ENCODE measurements at regions not wholly inside any gene's neighbourhood (a gene's known extent, or its start where the extent isn't known, plus 50 kb on each side); places are given as distances from the start of the nearest gene placed in this dataset.

GRCh38 chr5:158140120-158140731, 281.3 kb upstream of the CLINT1 start:
- no peak overlapping the region for H3K4me3 Mint-ChIP-seq
- DNase-seq (ENCODE audit: low spot score in 2 of 2): no peak
- no peaks in the 10 kb centered on the region for H3K4me1 Mint-ChIP-seq
- no peak for ATAC-seq
- H3K9me3 Mint-ChIP-seq: no peaks in the 10 kb centered on the region
- no peak overlapping the region for H3K27ac Mint-ChIP-seq
- no peaks in the 10 kb centered on the region for H3K36me3 Mint-ChIP-seq

GRCh38 chr5:158139161-158139560, 280.2 kb upstream of the CLINT1 start:
- no peaks in the 10 kb centered on the region for H3K4me1 Mint-ChIP-seq
- H3K9me3 Mint-ChIP-seq: no peaks in the 10 kb centered on the region
- no peak overlapping the region for H3K27ac Mint-ChIP-seq
- no peak overlapping the region for H3K4me3 Mint-ChIP-seq
- DNase-seq (ENCODE audit: low spot score in 2 of 2) (no peak), ATAC-seq (no peak)
- H3K36me3 Mint-ChIP-seq: no peaks in the 10 kb centered on the region

GRCh38 chr5:158135682-158136179, 276.8 kb upstream of the CLINT1 start:
- Mint-ChIP-seq H3K4me3 (no peak overlapping the region), H3K4me1 (no peaks in the 10 kb centered on the region), H3K9me3 (no peaks in the 10 kb centered on the region), H3K36me3 (no peaks in the 10 kb centered on the region), H3K27ac (no peak overlapping the region)
- DNase-seq (ENCODE audit: low spot score in 2 of 2): no peak
- ATAC-seq: no peak

- Mint-ChIP-seq H3K4me3 (no peak overlapping the region), H3K27ac (no peak overlapping the region), H3K9me3 (no peaks in the 10 kb centered on the region), H3K4me1 (no peaks in the 10 kb centered on the region), H3K36me3 (no peaks in the 10 kb centered on the region)
- ATAC-seq (no peak), DNase-seq (ENCODE audit: low spot score in 2 of 2) (no peak)
These were observed 274.4 kb upstream of the CLINT1 start for GRCh38 chr5:158133369-158133768.

GRCh38 chr5:158127536-158127935, 268.6 kb upstream of the CLINT1 start:
- no peak overlapping the region for H3K4me3 Mint-ChIP-seq
- DNase-seq (ENCODE audit: low spot score in 2 of 2) (no peak), ATAC-seq (no peak)
- H3K36me3 Mint-ChIP-seq: no peaks in the 10 kb centered on the region
- no peaks in the 10 kb centered on the region for H3K4me1 Mint-ChIP-seq
- no peaks in the 10 kb centered on the region for H3K9me3 Mint-ChIP-seq
- H3K27ac Mint-ChIP-seq: no peak overlapping the region

- Mint-ChIP-seq H3K4me1 (no peaks in the 10 kb centered on the region), H3K9me3 (no peaks in the 10 kb centered on the region), H3K4me3 (no peak overlapping the region), H3K27ac (no peak overlapping the region), H3K36me3 (no peaks in the 10 kb centered on the region)
- ATAC-seq (no peak), DNase-seq (ENCODE audit: low spot score in 2 of 2) (no peak)
These were observed 267.8 kb upstream of the CLINT1 start for GRCh38 chr5:158126442-158127405.

GRCh38 chr5:158124606-158125316, 265.8 kb upstream of the CLINT1 start:
- no peak for DNase-seq (ENCODE audit: low spot score in 2 of 2)
- H3K27ac Mint-ChIP-seq: no peak overlapping the region
- no peaks in the 10 kb centered on the region for H3K9me3 Mint-ChIP-seq
- H3K36me3 Mint-ChIP-seq: no peaks in the 10 kb centered on the region
- no peaks in the 10 kb centered on the region for H3K4me1 Mint-ChIP-seq
- no peak for ATAC-seq
- H3K4me3 Mint-ChIP-seq: no peak overlapping the region

GRCh38 chr5:158123595-158123994, 264.6 kb upstream of the CLINT1 start:
- DNase-seq (ENCODE audit: low spot score in 2 of 2) (no peak), ATAC-seq (peak; percentile 19)
- Mint-ChIP-seq H3K4me3 (no peak overlapping the region), H3K4me1 (no peaks in the 10 kb centered on the region), H3K36me3 (no peaks in the 10 kb centered on the region), H3K9me3 (no peaks in the 10 kb centered on the region), H3K27ac (no peak overlapping the region)

GRCh38 chr5:158121678-158122077, 262.7 kb upstream of the CLINT1 start:
- H3K9me3 Mint-ChIP-seq: no peaks in the 10 kb centered on the region
- no peak for ATAC-seq
- no peaks in the 10 kb centered on the region for H3K36me3 Mint-ChIP-seq
- DNase-seq (ENCODE audit: low spot score in 2 of 2): no peak
- H3K4me1 Mint-ChIP-seq: no peaks in the 10 kb centered on the region
- no peak overlapping the region for H3K27ac Mint-ChIP-seq
- H3K4me3 Mint-ChIP-seq: no peak overlapping the region

- Mint-ChIP-seq H3K36me3 (no peaks in the 10 kb centered on the region), H3K27ac (no peak overlapping the region), H3K9me3 (no peaks in the 10 kb centered on the region), H3K4me3 (no peak overlapping the region), H3K4me1 (no peaks in the 10 kb centered on the region)
- ATAC-seq (no peak), DNase-seq (ENCODE audit: low spot score in 2 of 2) (no peak)
These were observed 261.8 kb upstream of the CLINT1 start for GRCh38 chr5:158120760-158121159.

GRCh38 chr5:158119961-158120723, 261.2 kb upstream of the CLINT1 start:
- no peak overlapping the region for H3K27ac Mint-ChIP-seq
- no peak overlapping the region for H3K4me3 Mint-ChIP-seq
- no peaks in the 10 kb centered on the region for H3K36me3 Mint-ChIP-seq
- DNase-seq (ENCODE audit: low spot score in 2 of 2): no peak
- no peaks in the 10 kb centered on the region for H3K9me3 Mint-ChIP-seq
- no peak for ATAC-seq
- no peaks in the 10 kb centered on the region for H3K4me1 Mint-ChIP-seq

- H3K36me3 Mint-ChIP-seq: no peaks in the 10 kb centered on the region
- H3K4me1 Mint-ChIP-seq: no peaks in the 10 kb centered on the region
- H3K27ac Mint-ChIP-seq: no peak overlapping the region
- no peak overlapping the region for H3K4me3 Mint-ChIP-seq
- no peaks in the 10 kb centered on the region for H3K9me3 Mint-ChIP-seq
- DNase-seq (ENCODE audit: low spot score in 2 of 2) (no peak), ATAC-seq (no peak)
These were observed 258.7 kb upstream of the CLINT1 start for GRCh38 chr5:158117467-158118160.

GRCh38 chr5:158116965-158117364, 258.0 kb upstream of the CLINT1 start:
- no peaks in the 10 kb centered on the region for H3K9me3 Mint-ChIP-seq
- peak; percentile 51 for ATAC-seq
- no peaks in the 10 kb centered on the region for H3K36me3 Mint-ChIP-seq
- no peak overlapping the region for H3K4me3 Mint-ChIP-seq
- H3K27ac Mint-ChIP-seq: no peak overlapping the region
- H3K4me1 Mint-ChIP-seq: no peaks in the 10 kb centered on the region
- DNase-seq (ENCODE audit: low spot score in 2 of 2): no peak

GRCh38 chr5:158115468-158115867, 256.5 kb upstream of the CLINT1 start:
- Mint-ChIP-seq H3K27ac (no peak overlapping the region), H3K9me3 (no peaks in the 10 kb centered on the region), H3K4me1 (no peaks in the 10 kb centered on the region), H3K4me3 (no peak overlapping the region), H3K36me3 (no peaks in the 10 kb centered on the region)
- ATAC-seq (no peak), DNase-seq (ENCODE audit: low spot score in 2 of 2) (no peak)

Data from stimulated activated effector memory CD8-positive, alpha-beta T cell treated with anti-CD3 and anti-CD28 coated beads, Interleukin-12 subunit alpha, Interleukin-12 subunit beta, amount 100 ng/mL, for 72 hours (primary cell).